Immature natural killer cell (primary cell): ENCODE measurements at regions not wholly inside any gene's neighbourhood (a gene's known extent, or its start where the extent isn't known, plus 50 kb on each side); places are given as distances from the start of the nearest gene placed in this dataset.

Source experiments
- DNase-seq, 3 donors: peaks; one replicate each; pipeline ENCODE4 v3.0.0; 2022; ENCODE audit warnings: mixed read lengths in 1 of 3
- H3K27ac Mint-ChIP-seq, 6 donors: one replicate each; pipeline ENCODE4 v1.8.0; 2020; ENCODE audit warnings: mixed read lengths in 6 of 6, mild to moderate bottlenecking in 5 of 6, inconsistent platforms in 4 of 6, moderate library complexity in 3 of 6
- H3K27me3 Mint-ChIP-seq, 3 donors: one replicate each; pipeline ENCODE4 v1.8.0; 2020 to 2021; ENCODE audit warnings: low read depth in 3 of 3, mild to moderate bottlenecking in 3 of 3, mixed read lengths in 3 of 3, moderate library complexity in 3 of 3, inconsistent platforms in 1 of 3
- H3K36me3 Mint-ChIP-seq, 3 donors: one replicate each; pipeline ENCODE4 v1.8.0; 2020; ENCODE audit warnings: mixed read lengths in 3 of 3, inconsistent platforms in 2 of 3, mild to moderate bottlenecking in 2 of 3
- H3K4me1 Mint-ChIP-seq, 2 donors: one replicate each; pipeline ENCODE4 v1.8.0; 2020; ENCODE audit warnings: inconsistent platforms in 2 of 2, mild to moderate bottlenecking in 2 of 2, mixed read lengths in 2 of 2, moderate library complexity in 1 of 2
- H3K4me3 Mint-ChIP-seq, 5 donors: one replicate each; pipeline ENCODE4 v1.8.0; 2020; ENCODE audit warnings: mild to moderate bottlenecking in 5 of 5, mixed read lengths in 5 of 5, inconsistent platforms in 3 of 5, moderate library complexity in 3 of 5
- H3K9me3 Mint-ChIP-seq, 6 donors: one replicate each; pipeline ENCODE4 v1.8.0; 2020; ENCODE audit warnings: mild to moderate bottlenecking in 6 of 6, mixed read lengths in 6 of 6, inconsistent platforms in 4 of 6, moderate library complexity in 3 of 6

DNA sequence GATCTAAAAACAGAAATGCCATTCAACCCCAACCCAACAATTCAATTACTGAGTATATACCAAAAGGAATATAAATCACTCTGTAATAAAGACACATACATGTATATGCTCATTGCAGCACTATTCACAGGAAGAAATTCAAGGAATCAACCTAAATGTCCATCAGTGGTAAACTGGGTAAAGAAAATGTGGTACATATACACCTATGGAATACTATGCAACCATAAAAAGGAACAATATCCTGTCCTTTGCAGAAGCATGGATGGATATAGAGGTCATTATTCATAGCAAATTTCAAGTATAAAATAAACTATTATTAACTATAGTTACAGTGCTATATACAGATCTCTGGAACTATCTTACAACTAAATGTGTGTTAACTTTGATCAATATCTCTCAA, 599.3 kb downstream of the CDH11 start:
- H3K27ac Mint-ChIP-seq, result no peak overlapping the region
- no peak for DNase-seq
- peaks cover 4 to 27% (median 12%) of the 10 kb centered on the region in 6 donors for H3K9me3 Mint-ChIP-seq
- H3K4me3 Mint-ChIP-seq, result no peak overlapping the region
- H3K4me1 Mint-ChIP-seq, result no peaks in the 10 kb centered on the region
- H3K27me3 Mint-ChIP-seq, result peaks cover 0 to 3% (median 0%) of the 10 kb centered on the region in 3 donors
- H3K36me3 Mint-ChIP-seq, result no peaks in the 10 kb centered on the region

DNA sequence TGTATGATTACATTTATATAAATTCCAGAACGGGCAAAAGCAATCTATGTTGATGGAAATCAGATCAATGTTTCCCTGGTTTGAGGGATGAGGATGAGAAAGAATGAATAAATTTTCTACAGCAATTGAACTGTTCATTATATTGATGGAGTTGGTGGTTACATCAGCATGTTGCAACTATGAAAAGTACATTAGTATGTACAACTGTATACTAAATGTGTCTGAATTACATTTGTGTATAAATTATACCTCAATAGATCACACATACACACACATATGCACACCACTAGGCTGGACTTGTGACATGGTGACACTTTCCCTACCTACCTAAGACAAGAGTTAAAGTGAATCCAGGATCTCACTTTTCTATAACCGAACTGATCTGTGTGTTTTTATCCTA, 608.0 kb downstream of the CDH11 start:
- H3K9me3 Mint-ChIP-seq, result peaks cover 3 to 32% (median 8%) of the 10 kb centered on the region in 6 donors
- no peaks in the 10 kb centered on the region for H3K27me3 Mint-ChIP-seq

DNA sequence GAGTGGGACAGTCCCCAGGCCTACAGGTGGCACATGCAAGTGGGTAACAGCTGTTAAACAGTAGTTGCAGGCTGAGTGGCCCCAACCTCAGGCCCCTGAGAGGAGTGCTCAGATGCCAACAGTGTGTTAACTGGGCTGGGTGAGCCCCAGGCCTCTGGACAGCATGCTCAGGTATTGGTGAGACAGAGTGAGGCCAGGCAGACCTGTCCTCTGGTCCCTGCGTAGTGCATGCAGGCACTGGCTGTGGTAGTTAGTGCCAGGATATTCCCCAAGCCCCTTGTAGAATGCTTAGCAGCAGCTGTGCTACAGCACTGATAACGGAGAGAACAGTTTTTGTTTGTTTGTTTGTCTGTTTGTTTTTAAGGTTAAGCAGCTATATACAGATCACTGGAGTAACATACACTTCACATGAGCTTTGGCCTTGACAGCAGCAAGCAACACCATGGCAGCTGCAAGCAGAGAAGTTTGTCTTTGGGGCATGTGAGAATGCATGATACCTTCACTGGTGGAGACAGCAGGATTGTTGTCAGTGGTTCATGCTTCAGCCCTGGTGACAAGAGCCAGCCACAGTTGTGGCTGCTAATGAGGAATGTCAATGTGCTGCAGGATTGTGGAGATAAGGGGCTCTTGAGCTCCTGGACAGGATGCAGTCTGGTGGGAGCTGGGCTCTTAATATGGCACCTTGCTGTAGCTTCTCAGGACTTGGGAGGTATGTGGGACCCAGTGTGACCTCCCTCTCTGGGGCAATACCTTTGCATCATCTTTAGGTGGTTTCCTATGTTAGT, 614.4 kb downstream of the CDH11 start:
- Mint-ChIP-seq H3K4me3 (no peak overlapping the region), H3K27ac (no peak overlapping the region), H3K36me3 (no peaks in the 10 kb centered on the region), H3K9me3 (peaks cover 11 to 43% (median 14%) of the 10 kb centered on the region in 6 donors), H3K4me1 (no peaks in the 10 kb centered on the region), H3K27me3 (no peaks in the 10 kb centered on the region)
- no peak for DNase-seq

More for the DNA sequence above, 608.0 kb downstream of the CDH11 start:
- H3K4me3 Mint-ChIP-seq, result no peak overlapping the region
- no peak for DNase-seq
- no peak overlapping the region for H3K27ac Mint-ChIP-seq
- no peaks in the 10 kb centered on the region for H3K36me3 Mint-ChIP-seq
- no peaks in the 10 kb centered on the region for H3K4me1 Mint-ChIP-seq

DNA sequence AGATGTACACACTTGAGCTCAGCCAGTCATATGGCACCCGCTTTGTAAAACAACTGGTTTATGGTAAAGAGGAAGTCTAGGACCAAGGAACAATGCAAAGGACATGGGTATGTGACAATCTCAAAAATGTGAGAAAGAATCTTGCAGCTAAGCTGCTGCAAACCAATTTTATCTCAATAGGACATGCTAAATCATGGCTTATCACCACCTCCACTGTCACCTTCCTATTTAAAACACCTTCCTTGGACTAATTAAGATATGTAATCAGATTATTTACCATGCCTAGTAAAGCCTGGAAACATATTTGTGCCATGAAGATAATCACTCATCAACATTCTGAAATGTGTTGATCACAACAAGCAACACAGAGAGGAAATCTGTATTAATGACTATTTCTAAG, 622.7 kb downstream of the CDH11 start:
- no peak for DNase-seq
- Mint-ChIP-seq H3K36me3 (no peaks in the 10 kb centered on the region), H3K9me3 (peaks cover 0 to 32% (median 11%) of the 10 kb centered on the region in 6 donors), H3K27me3 (no peaks in the 10 kb centered on the region), H3K4me3 (no peak overlapping the region), H3K4me1 (no peaks in the 10 kb centered on the region), H3K27ac (no peak overlapping the region)

DNA sequence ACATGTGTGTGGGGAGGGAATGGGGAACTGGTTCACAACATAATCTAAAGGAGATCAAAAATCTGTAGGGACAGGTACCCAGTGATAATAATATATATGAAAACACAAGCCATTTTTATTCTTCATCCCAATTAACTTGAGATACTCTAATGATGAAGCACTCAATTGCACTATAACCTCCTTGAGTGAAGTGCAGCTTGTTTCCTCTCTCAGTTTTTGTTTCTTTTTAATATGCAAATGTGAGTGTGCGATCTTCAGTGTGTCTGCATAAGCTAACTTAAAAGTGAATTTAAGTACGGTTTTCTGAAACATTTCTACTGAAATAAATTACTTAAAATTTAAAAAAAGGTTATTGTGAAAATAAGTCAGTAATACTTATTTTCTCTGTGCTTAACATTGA, 623.5 kb downstream of the CDH11 start:
- H3K27ac Mint-ChIP-seq, result no peak overlapping the region
- H3K4me3 Mint-ChIP-seq, result no peak overlapping the region
- H3K4me1 Mint-ChIP-seq, result no peaks in the 10 kb centered on the region
- H3K36me3 Mint-ChIP-seq, result no peaks in the 10 kb centered on the region
- H3K9me3 Mint-ChIP-seq, result peaks cover 0 to 29% (median 8%) of the 10 kb centered on the region in 6 donors
- no peak for DNase-seq
- H3K27me3 Mint-ChIP-seq, result no peaks in the 10 kb centered on the region

DNA sequence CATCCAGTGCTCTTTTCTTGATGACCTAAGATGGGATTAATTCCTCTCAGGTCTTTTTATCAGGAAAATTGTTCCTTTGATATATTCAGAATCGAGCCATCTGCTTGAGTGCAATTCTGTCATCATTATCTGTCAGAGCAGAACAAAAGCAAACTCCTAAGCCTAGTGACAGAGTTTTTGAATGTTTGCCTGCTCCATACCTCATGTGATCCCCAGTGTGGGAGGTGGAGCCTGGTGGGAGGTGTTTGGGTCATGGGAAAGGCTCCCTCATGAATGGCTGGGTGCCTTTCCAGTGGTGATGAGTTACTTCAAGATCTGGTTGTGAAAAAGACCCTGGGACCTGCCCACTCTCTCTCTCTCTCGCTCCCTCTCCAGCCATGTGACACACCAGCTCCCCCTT, 628.2 kb downstream of the CDH11 start:
- Mint-ChIP-seq H3K36me3 (no peaks in the 10 kb centered on the region), H3K4me3 (no peak overlapping the region), H3K27ac (no peak overlapping the region), H3K27me3 (peaks cover 0 to 2% (median 0%) of the 10 kb centered on the region in 3 donors), H3K4me1 (no peaks in the 10 kb centered on the region), H3K9me3 (peaks cover under 1 to 60% (median 3%) of the 10 kb centered on the region in 6 donors)
- no peak for DNase-seq

DNA sequence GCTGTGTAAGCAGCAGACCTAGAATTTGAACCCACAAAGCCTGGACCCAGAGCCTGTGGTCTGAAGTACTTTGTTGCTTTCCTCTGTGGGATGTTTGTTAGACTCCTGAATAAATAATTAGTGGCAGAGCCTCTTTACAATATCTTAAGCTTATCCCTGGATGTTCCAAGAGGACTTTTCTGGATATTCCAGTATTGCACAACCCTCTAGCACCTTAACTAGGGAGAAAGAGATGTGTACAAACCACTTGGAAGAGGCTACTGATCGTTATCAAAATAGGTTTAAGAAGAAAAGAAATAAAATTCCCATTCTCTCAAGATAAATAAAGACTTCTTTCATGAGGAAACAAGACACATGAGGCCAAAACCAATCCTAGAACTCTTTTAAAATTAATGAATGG, 632.4 kb downstream of the CDH11 start:
- H3K9me3 Mint-ChIP-seq, result peaks cover 4 to 57% (median 10%) of the 10 kb centered on the region in 6 donors

DNA sequence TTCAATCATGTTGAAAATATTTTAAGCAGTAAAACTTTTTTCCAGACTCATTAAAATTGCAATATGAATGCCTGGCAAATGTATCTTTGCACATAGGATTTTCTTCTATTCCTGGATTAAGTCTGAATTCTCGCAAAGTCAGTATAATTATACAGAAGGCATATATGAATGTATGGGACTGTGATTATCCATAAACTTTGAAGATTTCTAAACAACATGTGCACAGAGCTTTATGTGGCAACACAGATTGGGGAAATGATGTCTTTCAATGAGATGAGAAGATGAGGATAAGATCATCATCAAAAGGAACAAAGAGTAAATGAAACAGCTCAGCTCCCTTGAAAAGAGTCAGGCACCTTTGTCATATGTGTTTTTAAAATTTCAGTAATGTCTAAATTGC, 635.3 kb downstream of the CDH11 start:
- H3K4me1 Mint-ChIP-seq, result no peaks in the 10 kb centered on the region
- H3K27me3 Mint-ChIP-seq, result peaks cover 0 to 2% (median 0%) of the 10 kb centered on the region in 3 donors
- no peak for DNase-seq
- H3K27ac Mint-ChIP-seq, result no peak overlapping the region
- H3K9me3 Mint-ChIP-seq, result peaks cover 4 to 44% (median 9%) of the 10 kb centered on the region in 6 donors
- H3K36me3 Mint-ChIP-seq, result no peaks in the 10 kb centered on the region
- no peak overlapping the region for H3K4me3 Mint-ChIP-seq

More for the DNA sequence above, 632.4 kb downstream of the CDH11 start:
- H3K27me3 Mint-ChIP-seq, result peaks cover 0 to 2% (median 0%) of the 10 kb centered on the region in 3 donors
- no peaks in the 10 kb centered on the region for H3K4me1 Mint-ChIP-seq
- H3K27ac Mint-ChIP-seq, result no peak overlapping the region
- H3K4me3 Mint-ChIP-seq, result no peak overlapping the region
- no peak for DNase-seq
- H3K36me3 Mint-ChIP-seq, result no peaks in the 10 kb centered on the region

DNA sequence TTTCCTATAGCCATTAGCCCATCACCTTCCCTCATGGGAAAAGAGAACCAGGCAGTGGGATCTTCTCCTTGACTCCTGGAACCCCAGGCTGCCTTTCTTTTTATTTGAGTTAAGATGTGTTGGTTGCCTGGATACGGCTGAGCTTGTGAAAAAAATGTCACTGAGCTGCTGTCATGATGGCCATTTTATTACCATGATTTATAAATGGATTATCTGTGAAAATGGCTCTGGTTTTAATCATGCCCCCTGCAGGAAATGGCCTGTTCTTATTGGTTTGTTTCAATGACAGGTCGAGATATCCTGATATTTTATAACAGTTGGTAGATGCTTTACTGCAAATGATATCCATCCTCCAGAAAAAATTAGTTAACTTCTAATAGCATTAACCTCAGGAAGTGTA, 640.4 kb downstream of the CDH11 start:
- H3K27me3 Mint-ChIP-seq, result no peaks in the 10 kb centered on the region
- no peak for DNase-seq
- peaks cover 0 to 7% (median 0%) of the 10 kb centered on the region in 3 donors for H3K36me3 Mint-ChIP-seq
- no peak overlapping the region for H3K27ac Mint-ChIP-seq
- no peak overlapping the region for H3K4me3 Mint-ChIP-seq
- H3K4me1 Mint-ChIP-seq, result no peaks in the 10 kb centered on the region
- peaks cover 4 to 38% (median 8%) of the 10 kb centered on the region in 6 donors for H3K9me3 Mint-ChIP-seq

DNA sequence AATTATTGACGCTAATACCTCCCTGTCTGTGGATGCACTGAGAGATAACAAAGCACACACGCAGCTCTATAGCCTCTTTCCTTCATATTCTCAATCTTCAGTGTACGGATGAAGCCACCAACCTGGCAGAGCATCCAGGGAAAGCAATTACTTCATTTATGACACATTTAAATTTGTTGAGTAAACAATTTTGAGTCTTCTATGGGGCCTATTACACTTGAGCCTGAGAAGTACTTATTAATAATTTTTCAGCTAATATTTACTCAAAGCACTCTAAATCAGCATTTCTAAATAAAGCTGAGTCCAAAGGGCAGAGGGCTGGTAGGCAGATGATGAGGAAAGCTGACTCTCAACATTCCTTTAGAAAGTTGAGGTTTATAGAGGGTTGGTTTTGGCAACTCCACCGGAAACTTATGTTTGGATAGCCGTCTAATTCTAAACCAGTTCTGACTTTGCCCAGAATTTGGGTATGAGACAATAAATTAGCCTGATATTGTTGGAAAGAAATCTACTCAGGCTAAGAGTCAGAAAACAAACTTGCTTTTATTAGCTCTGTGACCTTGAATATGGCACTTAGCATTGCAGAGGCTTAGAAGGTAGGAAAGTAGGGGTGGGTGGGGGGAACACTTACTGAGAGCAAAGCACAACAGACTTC, 643.5 kb downstream of the CDH11 start:
- H3K4me3 Mint-ChIP-seq, result no peak overlapping the region
- H3K4me1 Mint-ChIP-seq, result no peaks in the 10 kb centered on the region
- peaks cover 0 to 52% (median 8%) of the 10 kb centered on the region in 6 donors for H3K9me3 Mint-ChIP-seq
- no peak overlapping the region for H3K27ac Mint-ChIP-seq
- peaks cover 0 to 7% (median 0%) of the 10 kb centered on the region in 3 donors for H3K36me3 Mint-ChIP-seq
- H3K27me3 Mint-ChIP-seq, result no peaks in the 10 kb centered on the region
- DNase-seq, result no peak

DNA sequence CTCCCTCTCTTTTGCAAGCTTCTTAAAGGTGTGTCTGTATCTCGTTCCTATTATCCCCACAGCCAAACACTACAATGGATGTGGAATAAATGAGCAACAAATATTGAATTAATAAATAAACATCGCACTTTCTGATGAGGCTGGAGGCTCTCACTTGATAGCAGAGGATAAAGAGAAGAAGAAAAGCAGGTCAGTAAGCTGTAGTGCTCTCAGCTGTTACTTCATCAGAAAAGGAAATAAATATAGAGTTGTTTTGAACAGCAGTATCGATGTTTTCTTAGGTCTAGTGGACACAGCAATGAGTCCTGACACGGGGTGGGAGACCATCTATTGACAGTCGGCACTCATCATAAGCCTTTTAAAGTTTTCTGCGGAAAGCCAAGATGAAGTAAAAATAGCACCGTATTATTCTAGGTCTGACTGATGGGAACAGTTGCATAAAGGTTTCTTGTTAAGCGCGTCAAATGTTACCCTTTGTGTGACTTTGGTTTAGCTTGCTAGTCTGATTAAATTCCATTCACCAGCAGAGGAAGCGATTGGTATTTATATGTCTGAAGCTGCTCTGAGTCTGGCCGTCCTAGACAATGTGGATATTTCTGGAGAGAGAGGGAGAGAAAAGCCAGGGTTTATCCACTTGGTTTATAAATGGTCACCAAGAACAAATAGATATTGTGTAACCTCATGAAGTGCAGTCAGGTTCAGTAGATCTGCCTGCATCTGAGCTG, 646.1 kb downstream of the CDH11 start:
- no peak for DNase-seq
- Mint-ChIP-seq H3K4me1 (no peaks in the 10 kb centered on the region), H3K36me3 (peaks cover 0 to 8% (median 0%) of the 10 kb centered on the region in 3 donors), H3K27ac (no peak overlapping the region), H3K27me3 (no peaks in the 10 kb centered on the region), H3K4me3 (no peak overlapping the region), H3K9me3 (peaks cover 2 to 65% (median 10%) of the 10 kb centered on the region in 6 donors)

DNA sequence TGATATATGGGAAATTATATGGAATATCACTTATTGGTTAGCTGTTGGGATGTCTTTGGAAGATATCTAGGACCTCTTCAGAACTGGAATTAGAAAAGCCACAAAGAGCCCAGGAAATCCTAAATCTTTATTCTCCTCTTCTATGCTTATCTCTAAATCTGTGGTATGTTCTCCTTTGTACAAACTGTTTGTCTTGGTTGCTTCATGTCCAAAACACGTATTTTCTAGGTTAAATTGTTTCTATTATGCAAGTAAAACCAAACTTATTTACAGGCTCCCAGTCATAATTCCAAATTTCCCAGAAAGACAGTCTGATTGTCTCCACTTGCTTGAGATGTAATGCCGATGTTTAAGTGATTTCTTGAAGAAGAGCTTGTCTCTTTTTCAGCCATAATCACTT, 650.9 kb downstream of the CDH11 start:
- peaks cover 0 to 6% (median 0%) of the 10 kb centered on the region in 3 donors for H3K36me3 Mint-ChIP-seq
- H3K4me3 Mint-ChIP-seq, result no peak overlapping the region
- H3K4me1 Mint-ChIP-seq, result no peaks in the 10 kb centered on the region
- peaks cover 9 to 61% (median 13%) of the 10 kb centered on the region in 6 donors for H3K9me3 Mint-ChIP-seq
- no peak overlapping the region for H3K27ac Mint-ChIP-seq
- no peak for DNase-seq
- H3K27me3 Mint-ChIP-seq, result no peaks in the 10 kb centered on the region

DNA sequence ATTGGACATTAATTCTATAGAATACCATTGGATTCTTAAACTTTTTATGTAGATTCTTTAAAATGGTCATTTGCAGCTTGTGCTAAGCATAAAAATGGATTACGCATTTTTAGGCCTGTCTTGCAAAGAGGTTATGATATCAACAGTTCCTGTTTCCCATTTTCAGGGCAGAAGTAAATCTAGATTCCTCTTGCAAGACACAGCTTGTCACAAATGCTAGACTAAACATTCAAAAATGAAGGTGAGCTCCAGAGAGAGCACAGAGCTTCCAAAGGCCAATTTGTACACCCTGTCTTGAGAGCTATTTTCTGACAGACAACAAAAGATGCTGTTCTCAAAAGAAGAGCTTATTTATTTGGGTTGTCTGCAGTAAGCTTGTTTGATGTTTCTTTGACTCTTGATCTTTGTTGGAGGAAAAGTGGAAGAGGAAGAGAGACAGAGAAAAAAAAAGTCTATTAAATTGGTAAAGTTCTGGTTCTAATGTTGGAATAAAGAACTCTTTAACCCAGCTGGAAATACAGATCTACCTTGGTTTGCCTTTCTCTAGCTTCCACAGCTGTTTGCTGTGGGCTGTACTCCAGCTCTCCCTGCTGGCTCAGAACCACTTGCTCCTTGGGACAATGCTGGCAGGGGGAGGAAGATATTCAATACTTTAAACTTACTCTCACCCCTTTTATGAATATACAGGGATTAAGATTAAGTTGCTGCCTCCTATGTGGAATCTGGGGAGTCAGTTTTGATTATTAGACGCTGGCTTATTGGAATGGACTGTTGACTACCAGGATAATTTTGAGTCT, 651.8 kb downstream of the CDH11 start:
- Mint-ChIP-seq H3K4me1 (no peaks in the 10 kb centered on the region), H3K27ac (no peak overlapping the region), H3K27me3 (no peaks in the 10 kb centered on the region), H3K4me3 (no peak overlapping the region), H3K36me3 (peaks cover 0 to 6% (median 0%) of the 10 kb centered on the region in 3 donors), H3K9me3 (peaks cover 9 to 59% (median 16%) of the 10 kb centered on the region in 6 donors)
- DNase-seq, result no peak
